Transverse colon (tissue), 4 donors: ENCODE measurements at regions not wholly inside any gene's neighbourhood (a gene's known extent, or its start where the extent isn't known, plus 50 kb on each side); places are given as distances from the start of the nearest gene placed in this dataset.

Experiments
- DNase-seq: peaks from one replicate; pipeline ENCODE4 v3.0.0-alpha.2; 2019
- H3K27ac ChIP-seq, 4 donors: fragments of 200-600 bp; sonication (generic); 2 replicates each; pipeline ENCODE4 v1.5.1; 2016 to 2018; ENCODE audit warnings: inconsistent platforms in 4 of 4
- H3K27me3 ChIP-seq: fragments of 200-600 bp; sonication (generic); 2 replicates; pipeline ENCODE4 v1.5.1; 2017; ENCODE audit warnings: inconsistent platforms
- H3K36me3 ChIP-seq, 4 donors: fragments of 200-600 bp; sonication (generic); 2 replicates each; pipeline ENCODE4 v1.5.1; 2017 to 2019; ENCODE audit warnings: inconsistent platforms in 4 of 4
- H3K4me1 ChIP-seq, 4 donors: fragments of 200-600 bp; sonication (generic); 2 replicates each; pipeline ENCODE4 v1.5.1; 2017 to 2020; ENCODE audit warnings: inconsistent platforms in 4 of 4
- H3K4me3 ChIP-seq, 4 donors: fragments of 200-600 bp; sonication (generic); 1 replicate in 1 of 4; 2 replicates in 3 of 4; pipeline versions ENCODE4 v1.5.1 to v1.6.1; 2017 to 2019; ENCODE audit warnings: inconsistent platforms in 4 of 4
- H3K9me3 ChIP-seq, 2 donors: fragments of 200-600 bp; sonication (generic); 2 replicates each; pipeline ENCODE4 v1.5.1; 2017 to 2019; ENCODE audit warnings: inconsistent platforms in 2 of 2
- EP300 ChIP-seq: sonication (generic); formaldehyde crosslinking; IDR thresholded peaks from one replicate; pipeline ENCODE4 v1.6.1; 2017; ENCODE audit warnings: antibody characterized with exemption, low read depth
- POLR2A ChIP-seq: fragments of 450-650 bp; IDR thresholded peaks from one replicate; pipeline ENCODE4 v1.6.1; 2016; ENCODE audit warnings: antibody characterized with exemption, mild to moderate bottlenecking, moderate library complexity
- POLR2AphosphoS5 ChIP-seq, 3 donors: sonication (generic); formaldehyde crosslinking; IDR thresholded peaks; one replicate each; pipeline ENCODE4 v1.6.1; 2016; ENCODE audit warnings: antibody characterized with exemption in 3 of 3
- WGBS, 2 donors: methylation state at CpG; one replicate each; pipeline ENCODE4 v1.1.5; 2018; ENCODE audit warnings: low coverage in 1 of 2; 5-methylcytosine and 5-hydroxymethylcytosine counted together
- in situ Hi-C, 4 donors: fragments of 200-750 bp; cut with MboI; loops; one replicate each; pipeline versions ENCODE4 v1.15.0 to v1.15.1; 2017; ENCODE audit warnings: low sequenced_read_pairs in 3 of 4, low pct_ligation_motif_present in 1 of 4, low pct_unique_long_range_greater_than_20kb in 1 of 4
- intact Hi-C: fragments of 100-400 bp; cut with DNase I; formaldehyde crosslinking; loops from one replicate; pipeline ENCODE4 v1.15.1; 2023; ENCODE audit warnings: low total_unique reads
- TF ChIP-seq, protein P1 (sequence below), 5 experiments: fragments of 200-600 bp in 3 of 5; fragments of 450-650 bp in 2 of 5; sonication (generic) in 3 of 5; IDR thresholded peaks; 1 replicate in 2 of 5; 2 replicates in 3 of 5; pipeline ENCODE4 v1.5.1; 2016 to 2017; ENCODE audit warnings: antibody characterized with exemption in 5 of 5, inconsistent platforms in 3 of 5, mild to moderate bottlenecking in 2 of 5, moderate library complexity in 1 of 5

DNA sequence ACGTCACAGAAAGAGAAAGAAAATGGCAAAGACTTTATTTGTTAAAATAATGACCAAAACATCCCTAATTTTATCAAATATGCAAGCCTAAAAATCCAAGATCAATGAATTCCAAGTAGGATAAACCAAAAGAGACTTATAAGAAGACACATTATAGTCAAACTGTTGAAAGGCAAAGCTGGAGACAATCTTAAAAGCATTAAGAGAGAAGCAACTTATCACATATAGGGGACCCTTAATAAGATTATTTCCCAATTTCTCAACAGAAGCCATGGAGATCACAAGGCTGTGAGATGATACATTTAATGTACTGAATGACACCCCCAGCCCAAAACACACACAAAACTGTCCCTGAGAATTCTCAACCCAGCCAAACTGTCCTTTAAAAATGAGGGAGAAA is 228.7 kb downstream of the COG6 start:
- intact Hi-C loops = no loop called here
- peaks cover 0 to 3% (median 0%) of the 10 kb centered on the region in 4 donors for H3K4me1 ChIP-seq
- 6 to 33% methylated on average over 1 of the region's 1 CpG for WGBS, 2 donors

DNA sequence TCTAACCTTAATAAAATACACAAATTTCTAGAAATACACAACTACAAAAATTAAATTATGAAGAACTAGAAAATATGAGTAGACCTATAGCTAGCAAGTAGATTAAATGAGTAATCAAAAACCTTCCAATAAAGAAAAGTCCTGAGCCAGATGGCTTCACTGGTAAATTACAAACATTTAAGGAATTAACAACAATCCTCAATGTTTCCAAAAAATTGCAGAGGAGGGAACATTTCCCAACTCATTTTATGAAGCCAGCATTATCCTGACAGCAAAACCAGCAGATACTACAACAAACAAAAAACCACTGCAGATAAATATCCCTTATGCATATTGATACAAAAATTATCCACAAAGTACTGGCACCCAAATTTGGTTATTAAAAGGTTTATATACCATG is 230.9 kb downstream of the COG6 start:
- H3K9me3 ChIP-seq = peaks cover 5 to 19% of the 10 kb centered on the region in 2 donors
- in situ Hi-C loops = no loop called here
- H3K4me1 ChIP-seq = peaks cover 0 to 3% (median 0%) of the 10 kb centered on the region in 4 donors
- H3K27me3 ChIP-seq = no peaks in the 10 kb centered on the region
- no peak overlapping the region for H3K4me3 ChIP-seq
- DNase-seq = no peak
- H3K27ac ChIP-seq = no peak overlapping the region
- H3K36me3 ChIP-seq = no peaks in the 10 kb centered on the region
- no peak for TF ChIP-seq POLR2AphosphoS5 (IDR thresholded peaks at IDR 0.05)
- TF ChIP-seq POLR2A = no peak
- TF ChIP-seq EP300 = no peak
- TF ChIP-seq, protein P1, sequence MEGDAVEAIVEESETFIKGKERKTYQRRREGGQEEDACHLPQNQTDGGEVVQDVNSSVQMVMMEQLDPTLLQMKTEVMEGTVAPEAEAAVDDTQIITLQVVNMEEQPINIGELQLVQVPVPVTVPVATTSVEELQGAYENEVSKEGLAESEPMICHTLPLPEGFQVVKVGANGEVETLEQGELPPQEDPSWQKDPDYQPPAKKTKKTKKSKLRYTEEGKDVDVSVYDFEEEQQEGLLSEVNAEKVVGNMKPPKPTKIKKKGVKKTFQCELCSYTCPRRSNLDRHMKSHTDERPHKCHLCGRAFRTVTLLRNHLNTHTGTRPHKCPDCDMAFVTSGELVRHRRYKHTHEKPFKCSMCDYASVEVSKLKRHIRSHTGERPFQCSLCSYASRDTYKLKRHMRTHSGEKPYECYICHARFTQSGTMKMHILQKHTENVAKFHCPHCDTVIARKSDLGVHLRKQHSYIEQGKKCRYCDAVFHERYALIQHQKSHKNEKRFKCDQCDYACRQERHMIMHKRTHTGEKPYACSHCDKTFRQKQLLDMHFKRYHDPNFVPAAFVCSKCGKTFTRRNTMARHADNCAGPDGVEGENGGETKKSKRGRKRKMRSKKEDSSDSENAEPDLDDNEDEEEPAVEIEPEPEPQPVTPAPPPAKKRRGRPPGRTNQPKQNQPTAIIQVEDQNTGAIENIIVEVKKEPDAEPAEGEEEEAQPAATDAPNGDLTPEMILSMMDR (IDR thresholded peaks at IDR 0.05) = no peak
- intact Hi-C loops = no loop called here

More for the DNA sequence above, 228.7 kb downstream of the COG6 start:
- no peak for DNase-seq
- H3K4me3 ChIP-seq = no peak overlapping the region
- in situ Hi-C loops = no loop called here
- no peak overlapping the region for H3K27ac ChIP-seq
- no peaks in the 10 kb centered on the region for H3K36me3 ChIP-seq
- TF ChIP-seq, protein P1 (IDR thresholded peaks at IDR 0.05) = no peak
- TF ChIP-seq POLR2AphosphoS5 (IDR thresholded peaks at IDR 0.05) (no peak), POLR2A (no peak), EP300 (no peak)
- H3K9me3 ChIP-seq = peaks cover 5 to 19% of the 10 kb centered on the region in 2 donors
- H3K27me3 ChIP-seq = no peaks in the 10 kb centered on the region

DNA sequence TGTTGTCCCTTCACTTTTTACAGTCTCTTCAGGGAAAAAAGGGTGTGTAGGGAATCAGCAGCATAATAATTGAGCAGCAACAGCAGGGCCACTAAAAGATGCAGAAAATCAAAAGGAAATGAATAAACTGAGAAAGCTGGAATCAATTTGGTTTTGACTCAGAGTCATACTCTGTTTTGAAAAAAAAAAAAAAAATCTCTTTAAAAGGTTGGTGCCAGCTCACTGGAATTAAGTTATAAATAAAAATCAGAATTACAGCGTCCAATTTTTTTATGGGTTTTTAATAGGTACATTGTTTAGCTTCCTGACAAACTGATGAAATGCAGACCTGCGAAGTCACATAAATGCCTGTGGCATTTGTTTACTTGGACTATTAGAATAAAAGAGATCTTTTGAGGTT is 231.9 kb downstream of the COG6 start:
- 49 to 64% methylated on average over 2 of the region's 2 CpGs for WGBS, 2 donors
- DNase-seq = no peak
- in situ Hi-C loops (no loop called here), intact Hi-C loops (no loop called here)
- peaks cover 0 to 3% (median 0%) of the 10 kb centered on the region in 4 donors for H3K4me1 ChIP-seq
- H3K36me3 ChIP-seq = no peaks in the 10 kb centered on the region
- H3K27ac ChIP-seq = no peak overlapping the region
- no peak overlapping the region for H3K4me3 ChIP-seq
- H3K9me3 ChIP-seq = peaks cover 5 to 19% of the 10 kb centered on the region in 2 donors
- no peak for TF ChIP-seq EP300
- TF ChIP-seq POLR2AphosphoS5 (IDR thresholded peaks at IDR 0.05) = peak in 2 of 3 donors; percentile 54 to 64
- no peaks in the 10 kb centered on the region for H3K27me3 ChIP-seq

DNA sequence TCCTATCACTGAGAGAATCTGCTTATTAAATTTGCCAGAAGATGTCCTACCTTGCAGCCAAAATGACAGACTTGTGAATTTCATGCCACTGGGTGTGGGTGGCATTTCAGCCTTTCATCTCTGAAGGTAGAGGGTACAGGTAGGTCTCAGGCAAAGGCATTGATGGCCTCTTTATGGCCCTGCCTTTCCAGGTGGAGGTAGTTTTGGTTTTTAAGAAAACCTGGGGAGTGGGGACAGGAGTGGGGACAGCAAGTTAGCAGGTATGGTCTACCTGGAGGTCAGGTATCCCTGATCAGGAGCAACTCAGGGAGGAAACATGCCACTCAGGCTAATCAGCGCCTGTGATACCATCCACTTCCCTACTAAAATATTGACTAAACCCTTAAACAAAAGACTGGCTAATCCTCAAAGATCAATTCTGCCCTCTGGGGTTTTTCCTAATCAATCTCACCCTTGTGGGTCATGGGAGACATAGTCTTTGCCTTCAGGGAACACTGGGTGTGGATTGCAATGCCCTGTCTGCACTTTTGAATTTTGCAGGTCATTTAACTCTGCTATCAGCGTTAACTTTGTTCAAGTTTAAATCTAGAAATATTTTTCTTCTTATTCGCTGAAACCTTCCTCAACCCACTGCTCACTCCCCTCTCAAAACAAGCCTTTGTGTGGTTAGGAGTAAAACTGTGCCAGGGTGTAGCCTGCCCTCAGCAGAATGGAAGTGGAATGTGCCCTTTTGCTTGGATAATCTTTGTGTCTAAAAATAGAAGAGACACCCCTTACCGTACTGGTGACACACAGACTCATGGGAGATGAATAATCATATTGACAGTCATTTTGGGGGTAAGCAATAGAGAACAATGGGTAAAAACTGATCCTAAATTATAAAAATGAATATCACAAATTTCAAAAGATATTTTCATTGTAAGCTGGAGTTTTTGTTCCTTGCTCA is 233.7 kb downstream of the COG6 start:
- no peaks in the 10 kb centered on the region for H3K36me3 ChIP-seq
- H3K4me1 ChIP-seq = peaks cover 0 to 3% (median 0%) of the 10 kb centered on the region in 4 donors
- WGBS, 2 donors = 0 to 78% methylated on average over 1 to 4 of the region's 4 CpGs
- no peak for DNase-seq
- TF ChIP-seq POLR2A = no peak
- no peak for TF ChIP-seq POLR2AphosphoS5 (IDR thresholded peaks at IDR 0.05)
- TF ChIP-seq EP300 = no peak
- TF ChIP-seq, protein P1 (IDR thresholded peaks at IDR 0.05) = no peak
- no peak overlapping the region for H3K27ac ChIP-seq
- no peak overlapping the region for H3K4me3 ChIP-seq
- in situ Hi-C loops = no loop called here
- no peaks in the 10 kb centered on the region for H3K27me3 ChIP-seq
- H3K9me3 ChIP-seq = peaks cover under 1 to 6% of the 10 kb centered on the region in 2 donors
- intact Hi-C loops = no loop called here
